ENCODE measurements at regions not wholly inside any gene's neighbourhood (a gene's known extent, or its start where the extent isn't known, plus 50 kb on each side); places are given as distances from the start of the nearest gene placed in this dataset.

- no peak for DNase-seq (ENCODE audit: low spot score)
- TF ChIP-seq, protein P1, sequence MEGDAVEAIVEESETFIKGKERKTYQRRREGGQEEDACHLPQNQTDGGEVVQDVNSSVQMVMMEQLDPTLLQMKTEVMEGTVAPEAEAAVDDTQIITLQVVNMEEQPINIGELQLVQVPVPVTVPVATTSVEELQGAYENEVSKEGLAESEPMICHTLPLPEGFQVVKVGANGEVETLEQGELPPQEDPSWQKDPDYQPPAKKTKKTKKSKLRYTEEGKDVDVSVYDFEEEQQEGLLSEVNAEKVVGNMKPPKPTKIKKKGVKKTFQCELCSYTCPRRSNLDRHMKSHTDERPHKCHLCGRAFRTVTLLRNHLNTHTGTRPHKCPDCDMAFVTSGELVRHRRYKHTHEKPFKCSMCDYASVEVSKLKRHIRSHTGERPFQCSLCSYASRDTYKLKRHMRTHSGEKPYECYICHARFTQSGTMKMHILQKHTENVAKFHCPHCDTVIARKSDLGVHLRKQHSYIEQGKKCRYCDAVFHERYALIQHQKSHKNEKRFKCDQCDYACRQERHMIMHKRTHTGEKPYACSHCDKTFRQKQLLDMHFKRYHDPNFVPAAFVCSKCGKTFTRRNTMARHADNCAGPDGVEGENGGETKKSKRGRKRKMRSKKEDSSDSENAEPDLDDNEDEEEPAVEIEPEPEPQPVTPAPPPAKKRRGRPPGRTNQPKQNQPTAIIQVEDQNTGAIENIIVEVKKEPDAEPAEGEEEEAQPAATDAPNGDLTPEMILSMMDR (IDR thresholded peaks at IDR 0.05) = no peak
- no peak for ATAC-seq (ENCODE audit: low FRiP score)
Measured at GRCh38 chr10:57823398-57823797, 444.3 kb downstream of the IPMK start.

GRCh38 chr10:57822965-57823364, 444.7 kb downstream of the IPMK start:
- ATAC-seq (ENCODE audit: low FRiP score) = no peak
- TF ChIP-seq, protein P1 (IDR thresholded peaks at IDR 0.05) = no peak
- DNase-seq (ENCODE audit: low spot score) = no peak

DNA sequence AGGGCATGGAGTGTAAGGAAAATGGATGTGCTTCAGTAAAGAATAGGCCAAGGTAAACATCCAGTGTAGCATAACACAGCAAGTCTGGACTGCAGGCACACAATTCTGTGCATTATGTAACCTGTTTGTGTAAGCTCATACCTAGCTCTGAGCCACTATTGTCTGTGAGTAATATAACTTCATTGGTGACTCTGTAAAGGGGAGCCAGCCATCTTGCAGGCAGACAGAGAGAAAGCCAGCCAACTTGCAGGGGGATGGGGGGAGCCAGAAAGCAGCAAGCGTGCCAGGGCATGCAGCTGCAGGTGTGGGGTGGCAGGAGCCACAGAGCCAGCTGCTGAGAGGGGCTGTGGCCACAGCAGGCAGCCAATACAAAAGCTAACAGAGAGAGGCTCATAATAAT, 449.2 kb downstream of the IPMK start:
- TF ChIP-seq, protein P1 (IDR thresholded peaks at IDR 0.05) = no peak
- DNase-seq (ENCODE audit: low spot score) = no peak
- ATAC-seq (ENCODE audit: low FRiP score) = no peak

- no peak for ATAC-seq (ENCODE audit: low FRiP score)
- TF ChIP-seq, protein P1 (IDR thresholded peaks at IDR 0.05) = no peak
Measured at GRCh38 chr10:57817741-57818140, 450.0 kb downstream of the IPMK start.

GRCh38 chr10:57815949-57816348, 451.7 kb downstream of the IPMK start:
- TF ChIP-seq, protein P1 (IDR thresholded peaks at IDR 0.05) = no peak
- no peak for ATAC-seq (ENCODE audit: low FRiP score)
- DNase-seq (ENCODE audit: low spot score) = no peak

More at GRCh38 chr10:57817741-57818140, 450.0 kb downstream of the IPMK start:
- DNase-seq (ENCODE audit: low spot score) = no peak

DNA sequence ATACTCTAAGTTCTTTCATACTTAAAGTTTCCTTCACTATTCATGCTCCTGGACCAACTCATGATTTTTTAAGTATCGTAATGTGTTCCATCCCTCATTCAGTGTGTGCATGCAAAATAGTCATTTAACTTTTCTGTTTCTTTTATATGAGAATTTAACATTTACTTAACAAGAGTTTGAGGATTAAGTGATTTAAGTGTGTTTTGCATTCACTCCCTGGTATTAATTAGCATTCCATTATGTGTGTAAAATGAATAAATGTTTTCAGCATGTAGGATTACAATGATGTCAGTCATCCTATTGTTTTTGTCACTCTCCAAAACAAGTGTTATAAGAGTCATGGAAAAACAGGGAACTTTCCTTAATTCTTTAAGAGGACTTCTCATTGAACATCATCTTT, 457.7 kb downstream of the IPMK start:
- no peak for ATAC-seq (ENCODE audit: low FRiP score)
- TF ChIP-seq, protein P1 (IDR thresholded peaks at IDR 0.05) = no peak
- no peak for DNase-seq (ENCODE audit: low spot score)

DNA sequence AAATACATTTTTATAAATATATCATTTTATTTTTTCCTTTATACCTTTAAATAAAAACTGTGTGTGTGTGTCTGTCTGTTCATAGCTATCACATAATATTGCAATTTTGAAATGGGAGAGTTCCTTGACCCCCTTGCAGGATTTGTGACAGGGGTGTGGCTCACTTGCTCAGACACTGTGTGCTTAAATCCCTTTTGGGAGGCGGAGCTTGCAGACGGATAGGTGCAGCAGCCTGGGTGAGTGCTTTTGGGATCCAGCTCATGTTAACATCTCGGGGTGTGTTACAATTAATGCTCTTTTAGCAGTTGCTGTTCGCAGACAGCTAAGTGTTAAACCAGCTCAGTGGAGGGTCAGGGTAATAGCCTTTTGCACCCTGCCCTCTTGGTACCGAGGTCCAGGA, 459.8 kb downstream of the IPMK start:
- no peak for ATAC-seq (ENCODE audit: low FRiP score)
- DNase-seq (ENCODE audit: low spot score) = no peak
- TF ChIP-seq, protein P1 (IDR thresholded peaks at IDR 0.05) = no peak
